ENCODE measurements at regions not wholly inside any gene's neighbourhood (a gene's known extent, or its start where the extent isn't known, plus 50 kb on each side); places are given as distances from the start of the nearest gene placed in this dataset.

- no peak; the same call in 1 of the 2 replicates for TF ChIP-seq CTCF (conservative IDR thresholded peaks at IDR 0.05)
- no peak for TF ChIP-seq ZFX (IDR thresholded peaks at IDR 0.05)
These were observed 427.2 kb downstream of the COG6 start for GRCh38 chr13:40082639-40083038.

Measured in C4-2B (cell line).